GM19238 (cell line): ENCODE measurements at regions not wholly inside any gene's neighbourhood (a gene's known extent, or its start where the extent isn't known, plus 50 kb on each side); places are given as distances from the start of the nearest gene placed in this dataset.

Experiments
- DNase-seq: peaks from one replicate; pipeline ENCODE4 v3.0.0; 2011; ENCODE audit warnings: low spot score; ENCODE audit not compliant: insufficient read length

- DNase-seq: no peak
Measured at GRCh38 chr15:94535298-94536048, 304.1 kb downstream of the MCTP2 start.

- DNase-seq: no peak
Measured at GRCh38 chr15:94536549-94536948, 305.2 kb downstream of the MCTP2 start.

GRCh38 chr15:94538280-94538679 lies 306.9 kb downstream of the MCTP2 start:
- DNase-seq: no peak

GRCh38 chr15:94542391-94542790 lies 311.0 kb downstream of the MCTP2 start:
- DNase-seq: no peak

- no peak for DNase-seq
Measured at GRCh38 chr15:94546808-94547207, 315.4 kb downstream of the MCTP2 start.

- DNase-seq: no peak
Measured at GRCh38 chr15:94547711-94548110, 316.4 kb downstream of the MCTP2 start.

GRCh38 chr15:94555841-94556519 lies 324.6 kb downstream of the MCTP2 start:
- DNase-seq: no peak

GRCh38 chr15:94561036-94561689 lies 329.8 kb downstream of the MCTP2 start:
- no peak for DNase-seq

- DNase-seq: no peak
Measured at GRCh38 chr15:94563456-94563855, 332.1 kb downstream of the MCTP2 start.

GRCh38 chr15:94576889-94577533 lies 345.6 kb downstream of the MCTP2 start:
- no peak for DNase-seq

GRCh38 chr15:94579286-94579685 lies 347.9 kb downstream of the MCTP2 start:
- DNase-seq: no peak

- no peak for DNase-seq
Measured at GRCh38 chr15:94580211-94580885, 349.0 kb downstream of the MCTP2 start.

- DNase-seq: no peak
Measured at GRCh38 chr15:94582368-94582767, 351.0 kb downstream of the MCTP2 start.

- no peak for DNase-seq
Measured at GRCh38 chr15:94584833-94585244, 353.5 kb downstream of the MCTP2 start.

- DNase-seq: no peak
Measured at GRCh38 chr15:94586099-94586498, 354.7 kb downstream of the MCTP2 start.

- DNase-seq: no peak
Measured at GRCh38 chr15:94587113-94587512, 355.8 kb downstream of the MCTP2 start.

GRCh38 chr15:94588993-94589392 lies 357.6 kb downstream of the MCTP2 start:
- no peak for DNase-seq

GRCh38 chr15:94592495-94592894 lies 361.1 kb downstream of the MCTP2 start:
- DNase-seq: no peak

GRCh38 chr15:94596707-94597106 lies 365.3 kb downstream of the MCTP2 start:
- no peak for DNase-seq

GRCh38 chr15:94600505-94600904 lies 369.1 kb downstream of the MCTP2 start:
- no peak for DNase-seq

GRCh38 chr15:94602754-94603470 lies 371.6 kb downstream of the MCTP2 start:
- no peak for DNase-seq
